ENCODE measurements at regions not wholly inside any gene's neighbourhood (a gene's known extent, or its start where the extent isn't known, plus 50 kb on each side); places are given as distances from the start of the nearest gene placed in this dataset.

DNA sequence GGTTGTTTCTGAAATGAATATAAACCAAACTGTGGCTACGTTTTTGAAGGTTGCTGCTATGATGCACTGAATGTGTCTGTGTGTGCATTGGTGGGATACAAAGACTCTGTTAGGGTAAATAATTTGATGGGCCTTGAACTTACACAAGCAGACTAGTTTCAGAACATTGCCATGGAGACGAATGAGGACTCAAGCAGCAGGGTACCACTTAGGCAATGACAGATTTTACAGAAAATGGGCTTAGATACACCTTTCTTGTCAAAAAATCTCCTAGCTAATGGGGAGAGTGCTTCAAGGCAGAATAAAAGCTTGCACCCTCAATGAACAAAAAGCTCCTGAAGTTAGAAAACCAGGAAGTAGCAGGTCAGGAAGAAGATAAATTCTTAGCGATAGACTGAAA is 55.7 kb downstream of the IER5 start:
- Histone ChIP-seq H3K9ac (ENCODE audit: insufficient read depth, low read length, poor library complexity, severe bottlenecking) (no peak overlapping the region), H3K9me3 (replicated peaks in 1 of 2; ENCODE audit: control insufficient read depth in 1 of 2, insufficient read depth in 1 of 2, low read length in 2 of 2) (no peaks in the 10 kb centered on the region), H3K4me2 (replicated peaks; ENCODE audit: extremely low read depth, low read length, poor library complexity, severe bottlenecking) (no peak overlapping the region), H3K79me2 (ENCODE audit: insufficient read depth, low read length) (no peaks in the 10 kb centered on the region), H3K27ac (ENCODE audit: low read depth in 1 of 2, low read length in 2 of 2) (no peak overlapping the region), H3K36me3 (replicated peaks in 1 of 2; ENCODE audit: control insufficient read depth in 1 of 2, insufficient read depth in 2 of 2, low read length in 2 of 2) (no peaks in the 10 kb centered on the region), H2AFZ (ENCODE audit: insufficient read depth, low read depth, low read length, poor library complexity, severe bottlenecking) (no peak overlapping the region), H3K27me3 (ENCODE audit: control insufficient read depth in 2 of 2, insufficient read depth in 2 of 2, low read length in 2 of 2) (no peaks in the 10 kb centered on the region), H4K20me1 (ENCODE audit: insufficient read depth, low read length) (no peaks in the 10 kb centered on the region), H3K4me3 (replicated peaks in 1 of 3; ENCODE audit: low read depth in 2 of 3, low read length in 3 of 3) (no peak overlapping the region), H3K4me1 (ENCODE audit: control insufficient read depth in 1 of 2, insufficient read depth in 2 of 2, low read length in 2 of 2) (peaks cover 33 to 38% of the 10 kb centered on the region in 2 donors)
- Mint-ChIP-seq H3K27ac (no peak overlapping the region), H3K9me3 (peaks cover 0 to 5% (median 2%) of the 10 kb centered on the region in 7 donors), H3K4me1 (peaks cover 48% of the 10 kb centered on the region), H3K27me3 (ENCODE audit: low read depth in 3 of 3) (peaks cover 1 to 6% (median 5%) of the 10 kb centered on the region in 3 donors), H3K4me3 (no peak overlapping the region), H3K36me3 (peaks cover 0 to 2% of the 10 kb centered on the region in 2 donors)
- DNase-seq, result no peak
- TF ChIP-seq, protein P1, sequence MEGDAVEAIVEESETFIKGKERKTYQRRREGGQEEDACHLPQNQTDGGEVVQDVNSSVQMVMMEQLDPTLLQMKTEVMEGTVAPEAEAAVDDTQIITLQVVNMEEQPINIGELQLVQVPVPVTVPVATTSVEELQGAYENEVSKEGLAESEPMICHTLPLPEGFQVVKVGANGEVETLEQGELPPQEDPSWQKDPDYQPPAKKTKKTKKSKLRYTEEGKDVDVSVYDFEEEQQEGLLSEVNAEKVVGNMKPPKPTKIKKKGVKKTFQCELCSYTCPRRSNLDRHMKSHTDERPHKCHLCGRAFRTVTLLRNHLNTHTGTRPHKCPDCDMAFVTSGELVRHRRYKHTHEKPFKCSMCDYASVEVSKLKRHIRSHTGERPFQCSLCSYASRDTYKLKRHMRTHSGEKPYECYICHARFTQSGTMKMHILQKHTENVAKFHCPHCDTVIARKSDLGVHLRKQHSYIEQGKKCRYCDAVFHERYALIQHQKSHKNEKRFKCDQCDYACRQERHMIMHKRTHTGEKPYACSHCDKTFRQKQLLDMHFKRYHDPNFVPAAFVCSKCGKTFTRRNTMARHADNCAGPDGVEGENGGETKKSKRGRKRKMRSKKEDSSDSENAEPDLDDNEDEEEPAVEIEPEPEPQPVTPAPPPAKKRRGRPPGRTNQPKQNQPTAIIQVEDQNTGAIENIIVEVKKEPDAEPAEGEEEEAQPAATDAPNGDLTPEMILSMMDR (IDR thresholded peaks at IDR 0.05), result no peak
- intact Hi-C loops (cut with micrococcal nuclease), result loop anchor here (5.0 kb wide), 4 partner anchors 37 to 122 kb away; partner anchors contain the start of gene STX6 (in 1 of the 2)
- 50% methylated on average over 2 of the region's 3 CpGs for WGBS (ENCODE audit: insufficient coverage)

DNA sequence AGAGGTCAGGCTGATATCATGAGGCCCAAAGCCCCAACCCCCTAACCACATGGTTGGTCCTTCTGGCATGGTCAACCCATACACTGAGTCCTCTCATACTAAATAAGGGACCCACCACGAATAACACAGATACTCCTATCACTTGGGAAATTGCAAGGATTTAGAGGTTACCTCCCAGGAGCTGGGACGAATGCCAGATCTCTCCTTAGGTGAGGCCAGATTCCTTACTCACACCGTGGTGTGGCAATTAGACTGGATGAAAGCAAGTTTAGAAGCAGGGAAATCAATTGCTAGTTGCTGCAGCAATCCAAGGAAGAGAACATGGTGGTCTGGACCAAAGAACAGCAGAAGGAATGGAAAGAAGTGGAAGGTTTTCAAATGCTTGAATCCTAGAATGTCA is 60.1 kb downstream of the IER5 start:
- Histone ChIP-seq H3K4me2 (replicated peaks; ENCODE audit: extremely low read depth, low read length, poor library complexity, severe bottlenecking) (no peak overlapping the region), H3K9ac (ENCODE audit: insufficient read depth, low read length, poor library complexity, severe bottlenecking) (no peak overlapping the region), H2AFZ (ENCODE audit: insufficient read depth, low read depth, low read length, poor library complexity, severe bottlenecking) (no peak overlapping the region), H3K4me3 (replicated peaks in 1 of 3; ENCODE audit: low read depth in 2 of 3, low read length in 3 of 3) (no peak overlapping the region), H3K4me1 (ENCODE audit: control insufficient read depth in 1 of 2, insufficient read depth in 2 of 2, low read length in 2 of 2) (peaks cover 33 to 35% of the 10 kb centered on the region in 2 donors), H3K79me2 (ENCODE audit: insufficient read depth, low read length) (no peaks in the 10 kb centered on the region), H3K27ac (ENCODE audit: low read depth in 1 of 2, low read length in 2 of 2) (no peak overlapping the region), H3K27me3 (ENCODE audit: control insufficient read depth in 2 of 2, insufficient read depth in 2 of 2, low read length in 2 of 2) (no peaks in the 10 kb centered on the region), H3K9me3 (replicated peaks in 1 of 2; ENCODE audit: control insufficient read depth in 1 of 2, insufficient read depth in 1 of 2, low read length in 2 of 2) (no peaks in the 10 kb centered on the region), H3K36me3 (replicated peaks in 1 of 2; ENCODE audit: control insufficient read depth in 1 of 2, insufficient read depth in 2 of 2, low read length in 2 of 2) (no peaks in the 10 kb centered on the region), H4K20me1 (ENCODE audit: insufficient read depth, low read length) (no peaks in the 10 kb centered on the region)
- Mint-ChIP-seq H3K4me1 (peaks cover 43% of the 10 kb centered on the region), H3K27me3 (ENCODE audit: low read depth in 3 of 3) (peaks cover 1 to 8% (median 3%) of the 10 kb centered on the region in 3 donors), H3K4me3 (no peak overlapping the region), H3K27ac (no peak overlapping the region), H3K9me3 (peaks cover 0 to 2% (median 1%) of the 10 kb centered on the region in 7 donors), H3K36me3 (no peaks in the 10 kb centered on the region)
- 100% methylated on average over 1 of the region's 3 CpGs for WGBS (ENCODE audit: insufficient coverage)
- intact Hi-C loops (cut with micrococcal nuclease), result no loop called here
- DNase-seq, result no peak
- TF ChIP-seq, protein P1 (IDR thresholded peaks at IDR 0.05), result no peak

Measured in CD14-positive monocyte (primary cell).